ENCODE measurements at regions not wholly inside any gene's neighbourhood (a gene's known extent, or its start where the extent isn't known, plus 50 kb on each side); places are given as distances from the start of the nearest gene placed in this dataset.
"Not testable (repeated sequence)": the region's sequence is repeated elsewhere in the genome, so short reads cannot be mapped to it uniquely, and the experiment has no call there.

DNA sequence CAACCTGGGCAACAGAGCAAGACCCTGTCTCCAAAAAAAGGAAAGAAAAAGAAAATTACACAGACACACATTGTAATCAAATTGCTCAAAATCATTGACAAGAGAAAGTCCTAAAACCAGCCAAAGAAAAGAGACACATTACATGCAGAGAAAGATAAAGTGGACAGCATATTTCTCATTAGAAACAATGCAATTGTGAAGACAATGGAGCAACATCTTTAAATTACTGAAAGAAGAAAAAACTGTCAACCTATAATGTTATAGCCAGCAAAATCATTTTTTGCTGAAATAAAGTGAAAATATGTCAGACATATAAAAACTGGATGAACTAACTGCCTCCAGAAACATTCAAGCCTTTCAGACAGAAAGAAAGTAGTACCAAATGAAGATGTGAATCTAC lies 120.6 kb downstream of the TMEM167A start:
- no peak for DNase-seq (ENCODE audit: low spot score)

DNA sequence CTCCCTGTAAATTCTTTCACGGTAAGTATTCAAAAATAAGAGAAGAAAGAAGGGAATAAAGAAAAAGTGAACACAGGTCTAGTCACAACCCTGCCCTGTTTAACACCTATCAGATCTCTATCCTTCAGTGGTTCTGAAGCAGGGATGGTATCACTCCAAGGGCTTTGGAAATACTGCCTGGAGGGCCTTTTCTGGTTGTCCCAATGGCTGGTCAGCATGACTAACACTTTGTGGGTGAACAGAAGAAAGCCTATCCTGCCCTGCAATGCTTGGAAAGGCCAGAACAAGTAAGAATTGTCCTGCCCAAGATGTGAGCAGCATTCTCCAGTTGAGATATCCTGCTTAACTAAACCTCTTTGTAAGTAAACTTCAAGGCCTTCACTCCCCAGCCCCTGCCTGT lies 124.9 kb downstream of the TMEM167A start:
- no peak for DNase-seq (ENCODE audit: low spot score)

DNA sequence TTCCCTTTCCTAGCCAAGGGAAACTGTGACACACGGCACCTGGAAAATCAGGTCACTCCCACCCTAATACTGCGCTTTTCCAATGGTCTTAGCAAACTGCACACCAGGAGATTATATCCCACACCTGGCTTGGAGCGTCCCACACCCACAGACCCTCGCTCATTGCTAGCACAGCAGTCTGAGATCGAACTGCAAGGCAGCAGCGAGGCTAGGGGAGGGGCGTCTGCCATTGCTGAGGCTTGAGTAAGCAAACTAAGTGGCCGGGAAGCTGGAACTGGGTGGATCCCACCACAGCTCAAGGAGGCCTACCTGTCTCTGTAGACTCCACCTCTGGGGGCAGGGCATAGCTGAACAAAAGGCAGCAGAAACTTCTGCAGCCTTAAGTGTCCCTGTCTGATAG lies 132.9 kb downstream of the TMEM167A start:
- not testable (repeated sequence) for DNase-seq (ENCODE audit: low spot score)

DNA sequence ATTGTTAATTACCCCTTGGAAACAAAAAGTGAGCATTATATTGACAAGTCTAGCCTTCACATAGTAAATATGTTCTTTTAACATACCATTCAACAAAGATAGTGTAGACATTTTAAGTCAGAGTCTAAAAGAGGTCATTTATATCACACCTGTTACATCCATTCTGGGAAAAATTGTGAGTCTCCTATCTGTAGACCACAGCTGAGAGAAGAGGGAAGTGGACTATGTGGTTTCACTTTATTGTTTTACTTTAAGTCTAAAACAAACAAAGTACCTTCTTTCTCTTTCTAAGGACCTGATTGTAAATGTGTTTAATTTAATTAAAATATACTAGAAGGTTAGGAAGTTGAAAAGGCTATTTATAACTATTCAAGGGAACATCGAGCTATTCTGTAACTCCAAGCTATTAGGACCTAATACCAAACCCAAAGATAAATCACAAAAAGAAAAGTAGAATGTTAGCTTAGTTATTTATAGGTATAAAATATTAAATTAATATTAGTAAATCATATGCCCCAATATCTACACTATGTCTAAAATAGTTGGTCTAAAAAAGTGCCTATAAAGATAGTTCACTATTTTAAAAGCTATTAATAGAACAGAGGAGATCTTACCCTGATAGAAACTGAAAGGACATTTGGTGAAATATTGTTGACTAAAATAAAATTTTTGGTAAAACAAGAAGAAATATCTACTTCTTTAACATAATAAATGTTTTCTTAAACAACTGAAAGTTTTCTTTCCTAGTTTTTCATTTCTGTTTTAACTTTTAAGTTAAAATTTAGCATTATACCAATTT lies 134.9 kb downstream of the TMEM167A start:
- DNase-seq (ENCODE audit: low spot score): no peak

DNA sequence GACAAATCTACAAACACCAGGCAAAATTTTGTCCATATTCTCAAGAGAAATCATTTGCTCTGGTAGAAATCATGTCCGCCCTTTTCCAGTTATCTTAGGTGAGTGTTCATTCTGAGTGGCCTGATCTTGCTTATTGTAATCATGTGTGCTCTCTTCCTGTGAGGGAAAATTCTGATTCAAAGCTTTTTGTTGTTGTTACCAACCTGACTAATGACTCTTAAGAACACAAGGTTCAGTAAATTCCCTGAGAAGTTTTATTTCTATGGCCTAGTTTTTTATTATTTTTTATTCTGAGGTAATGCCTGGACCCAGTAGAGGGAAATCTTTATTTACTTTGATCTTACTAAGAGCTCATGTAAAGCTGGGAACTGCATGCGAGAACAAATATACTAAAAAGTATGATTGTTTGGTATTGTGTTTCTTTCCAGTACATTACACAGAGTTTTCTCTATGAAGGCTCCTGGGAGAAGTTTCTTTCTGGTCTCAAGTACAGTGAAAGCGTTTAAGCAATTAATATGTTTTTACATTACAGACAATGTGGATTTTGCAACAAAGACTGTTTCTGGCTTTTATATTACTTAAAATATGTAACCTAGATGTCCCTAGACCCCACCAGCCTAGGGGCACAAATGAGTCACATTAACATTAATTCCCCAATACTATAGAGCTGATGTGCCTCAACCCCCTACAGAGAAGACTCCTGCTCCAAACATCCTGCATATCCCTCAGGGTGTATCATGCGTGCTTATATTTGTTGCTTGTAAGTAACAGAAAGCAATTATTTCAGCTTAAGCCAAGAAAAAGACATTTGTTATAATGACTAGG lies 138.1 kb downstream of the TMEM167A start:
- no peak for DNase-seq (ENCODE audit: low spot score)

DNA sequence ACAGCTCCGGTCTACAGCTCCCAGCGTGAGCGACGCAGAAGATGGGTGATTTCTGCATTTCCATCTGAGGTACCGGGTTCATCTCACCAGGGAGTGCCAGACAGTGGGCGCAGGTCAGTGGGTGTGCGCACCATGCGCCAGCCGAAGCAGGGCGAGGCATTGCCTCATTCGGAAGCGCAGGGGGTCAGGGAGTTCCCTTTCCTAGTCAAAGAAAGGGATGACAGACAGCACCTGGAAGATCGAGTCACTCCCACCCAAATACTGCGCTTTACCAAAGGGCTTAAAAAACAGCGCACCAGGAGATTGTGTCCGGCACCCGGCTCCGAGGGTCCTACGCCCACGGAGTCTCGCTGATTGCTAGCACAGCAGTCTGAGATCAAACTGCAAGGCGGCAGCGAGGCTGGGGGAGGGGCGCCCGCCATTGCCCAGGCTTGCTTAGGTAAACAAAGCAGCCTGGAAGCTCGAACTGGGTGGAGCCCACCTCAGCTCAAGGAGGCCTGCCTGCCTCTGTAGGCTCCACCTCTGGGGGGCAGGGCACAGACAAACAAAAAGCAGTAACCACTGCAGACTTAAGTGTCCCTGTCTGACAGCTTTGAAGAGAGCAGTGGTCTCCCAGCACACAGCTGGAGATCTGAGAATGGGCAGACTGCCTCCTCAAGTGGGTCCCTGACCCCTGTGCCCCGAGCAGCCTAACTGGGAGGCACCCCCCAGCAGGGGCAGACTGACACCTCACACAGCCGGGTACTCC lies 144.5 kb downstream of the TMEM167A start:
- not testable (repeated sequence) for DNase-seq (ENCODE audit: low spot score)

DNA sequence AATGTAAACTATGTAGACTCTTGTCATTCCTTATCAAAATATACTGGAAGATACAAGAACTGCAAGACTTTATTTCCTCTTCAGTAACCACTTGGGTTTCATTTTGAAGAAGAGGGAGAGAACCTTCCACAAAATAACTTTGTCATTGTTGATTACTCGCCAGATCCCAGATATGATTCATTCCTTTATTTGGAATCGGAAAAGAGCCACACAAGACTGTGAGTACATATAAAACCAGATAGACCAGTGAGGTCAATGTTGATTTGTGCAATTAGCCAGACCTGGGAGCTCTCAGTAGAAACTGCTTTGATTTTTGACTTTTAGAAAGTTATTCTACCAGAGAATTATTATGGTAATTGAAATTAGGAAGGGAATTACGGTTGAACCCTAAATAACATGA lies 146.1 kb downstream of the TMEM167A start:
- no peak for DNase-seq (ENCODE audit: low spot score)

DNA sequence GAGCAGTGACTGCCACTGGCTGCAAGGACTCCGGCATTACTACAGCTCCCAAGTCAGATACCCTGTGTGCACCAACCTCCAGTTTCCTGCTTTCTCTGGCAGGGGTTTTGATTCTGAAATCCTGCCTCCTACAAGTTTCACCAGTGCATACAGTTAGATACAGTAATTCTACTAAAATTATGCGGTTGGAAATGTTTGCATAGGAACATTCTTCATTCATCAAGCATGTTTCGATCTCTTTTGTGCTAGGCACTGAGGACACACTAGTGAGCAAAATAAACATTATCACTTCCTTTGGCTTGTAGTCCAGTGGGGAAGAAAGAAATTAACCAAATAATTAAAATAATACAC lies 152.2 kb downstream of the TMEM167A start:
- DNase-seq (ENCODE audit: low spot score): no peak

DNA sequence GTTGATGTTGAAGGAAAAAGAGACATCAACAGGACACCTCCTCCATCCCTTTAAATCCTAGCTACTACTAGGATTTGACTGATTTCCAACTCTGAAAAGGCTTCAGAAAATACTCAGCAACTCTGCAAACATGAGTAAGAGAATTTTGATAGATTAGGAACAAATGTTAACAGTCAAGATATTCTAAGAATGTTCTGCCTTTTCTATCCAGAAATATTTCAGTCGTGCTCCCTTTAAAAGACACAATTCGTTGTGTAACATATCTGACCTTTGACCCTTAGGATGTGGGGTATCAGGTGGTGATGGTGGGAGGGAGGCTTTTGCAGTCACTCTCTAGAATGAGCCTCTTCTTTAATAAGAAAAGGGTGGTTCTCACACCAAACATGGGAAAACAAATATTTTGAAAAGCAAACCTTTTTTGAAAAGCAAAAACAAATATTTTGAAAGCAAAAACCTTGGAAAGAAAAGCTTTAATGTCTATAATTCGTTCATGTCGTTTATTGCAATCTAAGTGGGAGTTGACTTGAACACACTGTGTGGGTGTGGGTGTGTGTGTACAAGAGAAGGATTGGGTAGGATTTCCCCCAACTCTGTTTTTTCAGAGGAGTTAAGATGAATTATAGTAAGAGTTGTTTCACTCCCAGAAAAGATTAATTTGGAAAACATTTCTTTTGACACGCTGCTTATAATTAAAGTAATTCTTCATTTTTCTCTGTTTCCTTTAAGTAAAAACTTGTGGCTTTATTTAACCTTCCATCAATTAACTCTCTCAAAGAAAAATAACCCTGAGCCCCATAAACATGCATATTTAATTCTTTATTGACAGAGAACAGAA lies 152.8 kb downstream of the TMEM167A start:
- peak; percentile 61 for DNase-seq (ENCODE audit: low spot score)

DNA sequence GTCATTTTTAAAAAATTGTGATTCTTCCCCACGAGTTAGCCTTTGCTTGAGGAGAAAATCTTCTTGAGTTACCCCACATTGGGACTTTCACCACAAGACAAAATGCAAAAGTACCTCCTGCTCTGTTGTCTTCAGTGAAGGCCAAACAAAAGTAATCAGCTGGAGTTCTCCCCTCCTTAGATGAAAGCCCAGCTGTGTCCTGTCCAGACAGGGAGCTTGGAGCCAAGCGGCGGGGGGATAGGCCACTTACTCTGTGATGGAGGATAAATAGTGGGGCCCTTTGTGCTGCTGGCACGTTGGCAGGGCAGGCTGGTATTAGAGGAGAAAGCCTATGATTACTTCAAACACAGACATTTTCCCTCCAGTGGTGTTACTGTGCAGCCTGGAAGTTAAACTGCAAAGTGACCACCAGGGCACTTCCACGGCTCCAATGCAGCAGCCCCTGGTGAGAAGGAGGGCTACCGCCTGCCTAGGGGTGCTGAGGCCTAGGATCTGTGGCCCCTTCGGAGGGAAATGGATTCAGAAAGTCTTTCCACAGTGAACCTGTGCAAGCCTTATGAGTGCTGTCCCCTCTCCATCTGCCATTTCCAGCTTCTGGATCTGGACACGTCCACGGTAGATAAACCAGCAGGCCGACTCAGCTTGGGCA lies 155.0 kb downstream of the TMEM167A start:
- no peak for DNase-seq (ENCODE audit: low spot score)

DNA sequence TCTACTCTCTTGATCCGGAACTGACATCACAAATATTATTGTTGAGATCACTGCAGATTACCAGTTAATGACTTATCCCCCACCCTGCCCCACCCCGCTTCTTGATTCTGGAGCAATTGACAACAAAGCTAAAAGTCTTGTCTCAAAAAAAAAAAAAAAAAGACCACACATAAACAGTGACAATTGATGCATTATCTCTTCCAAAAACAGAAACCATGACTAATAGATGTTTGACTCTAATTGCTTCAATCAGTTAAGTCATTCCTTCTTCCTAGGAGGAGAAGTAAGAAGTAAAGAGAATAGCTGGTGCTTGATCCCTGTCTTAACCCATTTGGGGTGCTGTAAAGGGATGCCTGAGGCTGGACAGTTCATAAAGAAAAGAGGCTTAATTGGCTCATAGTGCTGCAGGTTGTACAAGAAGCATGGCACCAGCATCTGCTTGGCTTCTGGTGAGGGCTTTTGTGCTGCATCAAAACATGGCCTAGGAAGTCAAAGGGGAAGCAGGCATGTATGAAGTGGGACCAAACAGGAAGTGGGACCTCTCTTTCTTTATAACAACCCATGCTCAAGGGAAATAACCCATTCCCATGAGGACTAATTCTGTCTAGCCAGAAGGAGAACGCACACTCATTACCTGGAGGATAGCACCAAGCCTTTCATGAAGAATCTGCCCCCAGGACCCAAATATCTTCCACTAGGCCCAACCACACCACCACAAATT lies 158.7 kb downstream of the TMEM167A start:
- no peak for DNase-seq (ENCODE audit: low spot score)

DNA sequence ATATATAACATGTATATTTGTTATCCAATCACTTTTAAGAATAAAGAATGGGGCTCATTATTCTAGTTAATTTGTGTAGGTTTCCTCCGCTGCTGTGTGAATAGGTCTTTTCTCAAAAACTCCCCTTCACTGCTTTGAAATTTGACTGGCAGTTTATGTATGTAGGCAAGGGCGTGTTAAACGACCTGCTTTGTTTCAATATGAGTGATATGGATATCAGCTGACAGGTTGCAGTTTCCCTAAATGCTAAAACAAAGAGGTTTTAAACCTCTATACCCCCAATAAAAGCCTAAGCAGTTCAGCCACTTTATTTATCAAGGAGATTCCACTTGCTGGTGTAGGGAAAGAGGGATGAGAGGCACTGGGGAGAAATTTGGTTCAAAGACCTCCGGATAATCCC lies 159.6 kb downstream of the TMEM167A start:
- DNase-seq (ENCODE audit: low spot score): no peak

DNA sequence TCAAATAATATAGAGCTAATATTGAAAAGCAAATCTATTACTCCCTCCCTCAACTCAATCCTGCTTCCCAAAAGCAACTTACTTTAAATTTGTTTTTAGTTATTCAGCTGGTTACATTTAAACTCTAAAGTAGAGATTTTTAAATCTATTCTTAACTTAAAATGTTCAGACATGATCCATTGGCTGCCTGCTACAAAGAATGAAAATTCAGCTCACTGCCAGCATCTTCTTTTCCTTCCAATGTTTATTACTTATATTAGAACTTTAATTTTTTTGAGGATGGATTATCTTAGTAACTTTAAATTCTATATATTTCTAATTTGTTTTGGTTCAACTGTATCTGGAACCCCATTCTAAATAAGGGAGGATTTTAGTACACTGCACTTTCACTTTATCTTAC lies 163.2 kb downstream of the TMEM167A start:
- no peak for DNase-seq (ENCODE audit: low spot score)

DNA sequence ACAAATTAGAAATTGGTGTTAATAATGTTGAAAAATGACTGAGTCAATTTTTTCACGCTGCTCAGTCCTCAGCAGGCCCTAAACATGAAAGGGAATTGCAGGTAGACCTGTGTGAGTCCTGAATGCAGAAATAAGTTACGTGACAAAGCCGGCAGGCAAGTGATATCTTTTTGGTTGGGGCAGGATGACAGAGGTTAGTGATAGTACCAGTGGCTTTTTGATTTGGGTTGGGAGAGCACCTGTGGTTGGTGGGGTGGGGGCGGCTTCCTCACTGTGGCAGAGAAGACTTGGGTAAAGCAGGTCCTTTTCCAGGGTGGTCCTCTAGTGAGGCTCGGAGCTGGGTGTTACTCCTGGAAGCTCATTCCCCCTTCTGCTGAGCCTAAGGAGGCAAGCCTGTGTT lies 164.7 kb downstream of the TMEM167A start:
- DNase-seq (ENCODE audit: low spot score): no peak

DNA sequence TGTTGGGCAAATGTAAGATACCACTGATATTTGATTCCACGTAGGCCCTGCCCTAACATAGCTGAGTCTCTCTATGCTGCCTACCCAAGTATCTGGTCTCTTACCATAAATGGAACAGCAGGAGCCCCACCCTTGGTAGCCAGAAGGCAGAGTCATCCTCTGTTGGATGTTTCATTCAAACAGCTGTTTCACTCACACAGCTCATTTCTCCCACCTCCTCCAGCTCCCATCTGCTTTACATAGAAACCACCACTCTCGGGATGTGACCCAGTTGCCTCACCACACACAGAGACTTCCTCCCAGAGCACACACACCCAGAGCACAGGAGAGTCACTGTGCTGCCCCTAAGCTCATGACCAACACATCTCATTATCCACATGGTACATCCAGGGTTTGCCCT lies 165.3 kb downstream of the TMEM167A start:
- no peak for DNase-seq (ENCODE audit: low spot score)

DNA sequence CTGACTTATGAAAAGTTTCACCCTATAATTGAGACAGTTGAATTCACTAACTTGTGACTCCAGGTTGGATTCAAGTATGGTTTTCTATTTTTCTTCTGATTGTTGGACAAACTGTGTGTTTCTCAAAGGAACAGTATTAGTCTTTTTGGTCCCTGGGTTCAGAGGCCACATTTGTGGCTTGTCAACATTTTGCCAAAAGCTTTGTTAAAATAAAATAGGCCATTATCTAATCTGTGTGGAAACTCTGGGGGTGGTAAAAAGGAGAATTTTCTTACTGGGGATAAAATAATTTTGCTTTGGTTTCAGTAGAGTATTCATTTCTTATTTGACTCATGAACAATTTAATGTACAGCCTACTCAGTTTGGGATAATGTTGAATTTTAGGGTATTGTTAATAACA lies 166.3 kb downstream of the TMEM167A start:
- no peak for DNase-seq (ENCODE audit: low spot score)

DNA sequence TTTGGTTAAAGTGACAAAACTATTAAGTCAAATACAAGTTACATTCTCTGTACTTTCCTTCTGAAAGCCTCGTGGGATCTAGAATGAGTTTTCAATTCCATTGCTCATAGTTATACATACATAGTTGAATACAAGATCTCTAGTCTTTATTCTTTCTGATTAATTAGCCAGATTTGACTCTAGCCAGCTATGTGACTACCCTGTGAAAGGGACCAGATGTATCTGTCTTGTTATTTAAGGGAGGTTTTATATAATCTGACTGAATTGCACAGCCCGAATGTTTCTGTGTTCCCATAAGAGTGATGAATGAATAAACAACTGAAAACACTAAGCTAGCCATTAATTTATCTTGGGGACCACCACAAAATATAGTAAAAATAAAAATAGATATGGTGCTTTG lies 166.7 kb downstream of the TMEM167A start:
- DNase-seq (ENCODE audit: low spot score): no peak

DNA sequence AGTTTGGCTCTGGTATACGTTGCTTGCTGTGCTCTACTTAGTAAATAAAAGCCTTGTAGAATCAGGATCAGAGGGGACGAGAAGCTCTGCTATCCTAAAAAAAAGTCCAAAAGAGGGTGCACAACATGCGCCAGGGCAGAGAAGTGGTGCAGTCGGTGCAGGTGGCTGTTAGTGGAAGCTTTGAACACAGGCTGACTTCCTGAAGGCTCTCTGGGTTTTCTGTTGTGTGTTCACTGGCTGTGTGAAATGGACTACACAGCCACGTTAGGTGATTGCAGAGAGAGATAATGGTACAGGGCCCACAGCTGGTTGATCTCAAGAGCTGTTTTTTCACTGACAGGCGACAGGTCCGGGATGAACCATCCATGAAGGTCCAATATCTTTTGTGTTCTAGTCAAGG lies 167.4 kb downstream of the TMEM167A start:
- no peak for DNase-seq (ENCODE audit: low spot score)

DNA sequence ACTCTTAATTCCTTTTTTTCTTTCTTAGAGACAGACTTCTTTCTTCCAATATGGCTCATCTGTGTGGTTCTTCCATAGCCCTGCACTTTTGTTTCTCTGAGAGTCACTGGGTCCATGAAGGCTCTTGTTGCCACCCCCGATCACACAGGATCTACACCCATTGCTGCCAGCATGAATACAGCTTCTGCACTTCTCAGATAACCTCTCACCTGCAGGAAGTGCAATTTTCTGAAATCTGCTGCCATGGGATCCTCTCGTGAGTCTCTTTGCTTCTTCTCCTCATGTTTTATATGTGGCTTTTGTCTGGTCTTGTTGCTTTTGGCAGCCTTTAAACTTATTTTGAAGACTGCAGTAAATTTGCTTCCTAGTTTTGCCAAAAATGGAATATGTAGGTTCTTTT lies 171.2 kb downstream of the TMEM167A start:
- no peak for DNase-seq (ENCODE audit: low spot score)

DNA sequence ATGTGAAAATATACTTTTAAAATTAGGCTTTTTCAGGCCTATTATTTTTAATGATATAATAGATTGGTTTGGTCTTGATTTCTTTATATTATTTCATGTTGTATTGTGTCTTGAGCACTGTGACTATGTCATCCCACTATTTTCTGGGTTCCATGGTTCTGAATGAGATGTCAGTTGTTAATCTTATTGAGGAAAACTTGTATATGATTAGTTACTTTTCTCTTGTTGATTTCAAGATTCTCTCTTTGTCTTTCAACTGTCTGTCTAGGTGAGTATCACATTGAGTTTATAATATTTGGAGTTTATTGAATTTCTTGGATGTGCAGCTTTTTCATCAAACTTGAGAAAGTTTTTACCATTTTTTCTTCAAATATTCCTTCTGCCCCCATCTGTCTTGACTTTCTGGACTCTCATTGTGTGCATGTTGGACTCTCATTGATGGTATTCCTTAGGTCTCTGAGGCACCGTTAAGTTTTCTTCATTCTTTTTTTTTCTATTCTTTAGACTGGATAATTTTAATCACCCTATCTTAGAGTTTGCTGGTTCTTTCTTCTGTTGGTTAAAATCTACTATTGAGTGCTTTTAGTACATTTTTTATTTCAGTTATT lies 175.8 kb downstream of the TMEM167A start:
- no peak for DNase-seq (ENCODE audit: low spot score)

Measured in umbilical cord (tissue), 1 donor.